GM10266 (cell line): ENCODE measurements at regions not wholly inside any gene's neighbourhood (a gene's known extent, or its start where the extent isn't known, plus 50 kb on each side); places are given as distances from the start of the nearest gene placed in this dataset.

Source experiments
- DNase-seq: peaks from one replicate; pipeline ENCODE4 v3.0.0; 2012; ENCODE audit errors: extremely low spot score
- CTCF ChIP-seq: IDR thresholded peaks from 2 replicates; pipeline ENCODE4 v1.5.1; 2012; ENCODE audit warnings: mild to moderate bottlenecking, low read depth; ENCODE audit not compliant: control insufficient read depth, insufficient read depth; ENCODE audit errors: missing control alignments

- TF ChIP-seq CTCF = no peak
- no peak for DNase-seq
Observed at GRCh38 chr6:22231616-22232015, 65.2 kb downstream of the PRL start.

- no peak for DNase-seq
- TF ChIP-seq CTCF = no peak
Observed at GRCh38 chr6:22236626-22237414, 60.0 kb downstream of the PRL start.
